Stimulated activated naive CD4-positive, alpha-beta T cell (primary cell): ENCODE measurements at regions not wholly inside any gene's neighbourhood (a gene's known extent, or its start where the extent isn't known, plus 50 kb on each side); places are given as distances from the start of the nearest gene placed in this dataset.

Source experiments
- DNase-seq, 6 experiments: peaks; one replicate each; lab custom pipeline; 2025; lab: John Stamatoyannopoulos, UW

GRCh38 chr4:136925203-136925602 lies 607.1 kb downstream of the PCDH18 start:
- no peak for DNase-seq

GRCh38 chr4:136922066-136922465 lies 610.2 kb downstream of the PCDH18 start:
- DNase-seq, result no peak

GRCh38 chr4:136920092-136920881 lies 612.0 kb downstream of the PCDH18 start:
- DNase-seq, result no peak

GRCh38 chr4:136918772-136919171 lies 613.5 kb downstream of the PCDH18 start:
- no peak for DNase-seq

- no peak for DNase-seq
Measured at GRCh38 chr4:136917312-136918110, 614.8 kb downstream of the PCDH18 start.

- no peak for DNase-seq
Measured at GRCh38 chr4:136909626-136910025, 622.7 kb downstream of the PCDH18 start.

GRCh38 chr4:136908122-136908521 lies 624.2 kb downstream of the PCDH18 start:
- no peak for DNase-seq

- no peak for DNase-seq
Measured at GRCh38 chr4:136900696-136901095, 631.6 kb downstream of the PCDH18 start.

- DNase-seq, result no peak
Measured at GRCh38 chr4:136898590-136899248, 633.6 kb downstream of the PCDH18 start.

GRCh38 chr4:136893573-136893972 lies 638.7 kb downstream of the PCDH18 start:
- DNase-seq, result no peak

- no peak for DNase-seq
Measured at GRCh38 chr4:136881666-136882065, 650.6 kb downstream of the PCDH18 start.

GRCh38 chr4:136873555-136873954 lies 658.7 kb downstream of the PCDH18 start:
- DNase-seq, result no peak

GRCh38 chr4:136867465-136867864 lies 664.8 kb downstream of the PCDH18 start:
- DNase-seq, result no peak

GRCh38 chr4:136865526-136865925 lies 666.8 kb downstream of the PCDH18 start:
- no peak for DNase-seq

GRCh38 chr4:136864604-136865185 lies 667.6 kb downstream of the PCDH18 start:
- peak in 2 of 6 experiments; percentile 3 to 5 for DNase-seq

GRCh38 chr4:136863756-136864155 lies 668.5 kb downstream of the PCDH18 start:
- DNase-seq, result no peak

GRCh38 chr4:136862653-136863052 lies 669.6 kb downstream of the PCDH18 start:
- DNase-seq, result no peak

- no peak for DNase-seq
Measured at GRCh38 chr4:136861091-136861490, 671.2 kb downstream of the PCDH18 start.

- no peak for DNase-seq
Measured at GRCh38 chr4:136858903-136859302, 673.4 kb downstream of the PCDH18 start.

GRCh38 chr4:136855886-136856285 lies 676.4 kb downstream of the PCDH18 start:
- DNase-seq, result no peak

- no peak for DNase-seq
Measured at GRCh38 chr4:136850446-136850845, 681.8 kb downstream of the PCDH18 start.

- no peak for DNase-seq
Measured at GRCh38 chr4:136847881-136848621, 684.2 kb downstream of the PCDH18 start.
